Stimulated activated CD4-positive, alpha-beta T cell treated with anti-CD3 and anti-CD28 coated beads, Interleukin-1b, Interleukin-23, amount 100 ng/mL, for 24 hours (primary cell): ENCODE measurements at regions not wholly inside any gene's neighbourhood (a gene's known extent, or its start where the extent isn't known, plus 50 kb on each side); places are given as distances from the start of the nearest gene placed in this dataset.
"Not testable (repeated sequence)": the region's sequence is repeated elsewhere in the genome, so short reads cannot be mapped to it uniquely, and the experiment has no call there.

ENCODE experiments used
- DNase-seq, 4 experiments: peaks; one replicate each; pipeline ENCODE4 v3.0.0-alpha.2; 2020; ENCODE audit warnings: low read depth in 4 of 4, low spot score in 1 of 4

DNA sequence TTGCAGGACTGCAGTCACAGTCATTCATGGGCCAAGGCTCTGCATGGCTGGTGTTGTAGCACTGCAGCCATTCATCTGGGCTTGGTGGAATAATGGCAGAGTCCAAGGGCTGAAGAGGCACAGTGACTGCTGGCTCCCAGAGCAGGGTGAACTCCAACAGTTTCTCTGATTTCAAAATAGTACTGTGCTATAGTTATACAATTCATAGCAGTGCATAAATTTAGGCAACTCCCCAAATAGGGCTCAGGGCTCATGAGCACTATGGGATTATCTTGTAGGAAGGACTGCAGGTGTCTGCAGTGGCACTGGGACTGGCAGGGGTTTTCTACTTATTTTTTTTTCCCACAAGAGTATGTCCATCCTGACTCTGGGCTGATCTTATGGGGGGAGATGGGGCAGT is 642.5 kb upstream of the SGCD start:
- DNase-seq, result no peak

GRCh38 chr5:155686131-155686530 is 640.8 kb upstream of the SGCD start:
- DNase-seq, result no peak

- no peak for DNase-seq
Measured at GRCh38 chr5:155689406-155689805, 637.6 kb upstream of the SGCD start.

- no peak for DNase-seq
Measured at GRCh38 chr5:155696362-155696761, 630.6 kb upstream of the SGCD start.

DNA sequence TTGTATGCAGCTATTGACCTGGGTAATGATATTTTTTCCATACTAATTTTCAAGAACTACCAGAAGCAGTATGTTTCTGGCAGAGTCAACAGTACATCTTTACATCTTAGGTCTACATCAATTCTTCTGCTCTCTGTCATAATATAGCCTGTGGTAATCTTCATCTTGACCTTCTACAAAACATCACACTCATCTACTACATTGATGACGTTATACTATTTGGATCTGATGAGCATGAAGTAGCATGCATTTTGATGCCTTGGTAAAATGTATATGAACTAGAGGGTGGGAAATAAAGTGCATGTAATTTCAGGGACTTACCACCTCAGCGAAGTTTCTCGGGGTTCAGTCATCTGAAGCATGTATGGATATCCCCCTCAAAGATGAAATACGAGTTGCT is 629.7 kb upstream of the SGCD start:
- no peak for DNase-seq

DNA sequence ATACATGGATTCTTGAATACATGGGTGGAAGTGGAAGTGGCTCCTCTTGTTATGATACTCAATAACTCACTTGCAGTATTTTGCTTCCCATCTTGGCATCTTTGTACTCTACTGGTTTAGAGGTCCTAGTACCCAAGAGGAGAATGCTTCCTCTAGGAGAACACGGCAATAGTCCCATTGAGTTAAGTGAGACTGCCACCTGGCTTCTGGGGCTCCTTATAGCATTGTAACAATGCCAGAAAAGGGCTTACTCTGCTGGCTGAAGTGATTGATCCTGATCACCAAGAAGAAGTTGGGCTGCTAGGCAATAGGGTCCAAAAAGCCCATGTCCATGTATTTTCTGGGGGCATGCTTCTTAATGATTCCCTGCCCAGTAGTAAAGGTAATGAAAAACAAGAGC is 627.6 kb upstream of the SGCD start:
- no peak for DNase-seq

DNA sequence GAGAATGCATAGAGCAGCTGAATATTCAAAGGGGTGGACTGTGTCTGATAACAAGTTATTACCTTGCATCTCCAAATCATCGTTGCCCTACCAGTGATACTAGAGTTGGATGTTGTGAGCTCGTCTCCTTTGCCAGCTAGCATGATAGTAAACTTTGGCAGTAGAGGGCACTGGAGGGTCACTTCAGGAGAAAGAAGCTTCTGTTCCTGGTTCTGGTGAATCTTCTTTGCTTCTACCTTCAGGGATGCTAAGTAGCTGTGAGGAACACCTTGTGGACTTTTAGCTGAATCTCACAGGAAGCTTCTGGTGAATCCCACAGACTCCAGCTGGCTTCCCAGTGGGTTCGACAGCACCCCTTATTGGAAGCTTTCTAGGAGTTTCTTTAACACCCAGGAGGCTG is 626.6 kb upstream of the SGCD start:
- DNase-seq, result no peak

DNA sequence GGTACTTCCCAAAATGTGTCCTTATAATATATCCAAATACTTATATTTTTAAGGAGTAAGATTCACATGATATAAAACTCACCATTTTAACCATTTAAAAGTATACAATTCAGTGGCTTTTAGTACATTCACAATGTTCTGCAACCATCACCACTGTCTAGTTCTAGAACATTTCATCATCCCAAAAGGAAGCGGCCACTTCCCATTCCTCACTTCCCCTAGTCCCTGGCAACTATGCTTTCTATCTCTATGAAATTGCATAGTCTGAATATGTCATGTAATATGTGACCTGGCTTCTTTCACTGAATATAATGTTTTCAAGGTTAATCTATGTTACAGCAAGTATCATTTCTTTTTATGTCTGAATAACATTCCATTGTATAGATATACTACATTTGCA is 615.1 kb upstream of the SGCD start:
- no peak for DNase-seq

DNA sequence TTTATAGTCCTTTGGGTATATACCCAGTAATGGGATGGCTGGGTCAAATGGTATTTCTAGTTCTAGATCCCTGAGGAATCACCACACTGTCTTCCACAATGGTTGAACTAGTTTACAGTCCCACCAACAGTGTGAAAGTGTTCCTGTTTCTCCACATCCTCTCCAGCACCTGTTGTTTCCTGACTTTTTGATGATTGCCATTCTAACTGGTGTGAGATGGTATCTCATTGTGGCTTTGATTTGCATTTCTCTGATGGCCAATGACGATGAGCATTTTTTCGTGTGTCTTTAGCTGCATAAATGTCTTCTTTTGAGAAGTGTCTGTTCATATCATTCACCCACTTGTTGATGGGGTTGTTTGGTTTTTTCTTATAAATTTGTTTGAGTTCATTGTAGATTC is 612.5 kb upstream of the SGCD start:
- DNase-seq, result not testable (repeated sequence)

DNA sequence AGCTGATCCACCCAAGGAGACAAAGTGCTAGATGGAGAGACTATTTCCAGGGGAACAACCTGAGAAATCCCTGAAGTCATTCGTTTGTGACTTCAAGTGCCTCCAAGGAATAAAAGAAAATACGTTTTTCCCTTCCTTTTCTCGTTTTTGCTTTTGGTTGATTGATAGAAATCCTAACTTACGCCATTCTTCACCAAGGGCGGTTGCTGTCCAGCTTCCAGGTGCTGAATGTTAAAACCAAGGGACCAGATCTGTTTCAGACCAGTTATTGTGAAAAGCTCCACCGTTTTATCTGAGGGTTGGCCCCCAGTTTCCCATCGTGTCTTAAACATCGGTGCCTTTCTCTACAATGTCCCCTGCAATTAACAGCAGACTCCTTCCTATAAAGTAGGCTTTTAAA is 600.7 kb upstream of the SGCD start:
- DNase-seq, result no peak

DNA sequence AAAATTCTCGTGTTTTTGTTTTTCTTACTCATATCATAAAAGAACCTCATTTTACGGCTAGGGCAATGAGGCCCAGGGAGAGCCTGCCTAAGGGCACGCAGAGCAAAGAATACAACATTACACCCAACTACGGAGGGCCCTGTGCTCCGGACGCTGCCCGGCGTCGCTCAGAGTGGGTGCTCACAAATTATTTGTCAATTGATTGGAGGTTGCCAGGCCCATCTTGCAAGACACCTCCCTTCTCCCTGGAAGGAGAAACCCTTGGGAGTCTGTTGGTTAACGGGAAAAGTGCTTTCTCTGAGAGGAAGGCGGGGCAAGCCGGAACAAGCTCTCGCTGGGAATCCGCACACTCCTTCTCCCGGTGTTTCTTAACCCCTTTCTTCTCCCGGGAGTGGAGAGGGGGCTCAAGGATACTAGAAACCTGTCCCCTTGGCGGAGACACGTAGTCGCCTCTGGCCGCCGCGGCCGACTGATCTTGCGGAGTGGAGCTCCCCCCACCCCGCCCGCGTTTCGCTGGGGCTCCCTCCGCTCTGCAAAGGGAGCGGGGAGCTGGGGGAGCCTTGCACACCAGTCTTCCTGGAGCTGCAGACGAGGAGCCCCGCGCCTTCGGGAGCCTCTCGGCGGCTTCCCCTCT is 599.3 kb upstream of the SGCD start:
- no peak for DNase-seq

GRCh38 chr5:155728146-155728856 is 598.7 kb upstream of the SGCD start:
- no peak for DNase-seq

DNA sequence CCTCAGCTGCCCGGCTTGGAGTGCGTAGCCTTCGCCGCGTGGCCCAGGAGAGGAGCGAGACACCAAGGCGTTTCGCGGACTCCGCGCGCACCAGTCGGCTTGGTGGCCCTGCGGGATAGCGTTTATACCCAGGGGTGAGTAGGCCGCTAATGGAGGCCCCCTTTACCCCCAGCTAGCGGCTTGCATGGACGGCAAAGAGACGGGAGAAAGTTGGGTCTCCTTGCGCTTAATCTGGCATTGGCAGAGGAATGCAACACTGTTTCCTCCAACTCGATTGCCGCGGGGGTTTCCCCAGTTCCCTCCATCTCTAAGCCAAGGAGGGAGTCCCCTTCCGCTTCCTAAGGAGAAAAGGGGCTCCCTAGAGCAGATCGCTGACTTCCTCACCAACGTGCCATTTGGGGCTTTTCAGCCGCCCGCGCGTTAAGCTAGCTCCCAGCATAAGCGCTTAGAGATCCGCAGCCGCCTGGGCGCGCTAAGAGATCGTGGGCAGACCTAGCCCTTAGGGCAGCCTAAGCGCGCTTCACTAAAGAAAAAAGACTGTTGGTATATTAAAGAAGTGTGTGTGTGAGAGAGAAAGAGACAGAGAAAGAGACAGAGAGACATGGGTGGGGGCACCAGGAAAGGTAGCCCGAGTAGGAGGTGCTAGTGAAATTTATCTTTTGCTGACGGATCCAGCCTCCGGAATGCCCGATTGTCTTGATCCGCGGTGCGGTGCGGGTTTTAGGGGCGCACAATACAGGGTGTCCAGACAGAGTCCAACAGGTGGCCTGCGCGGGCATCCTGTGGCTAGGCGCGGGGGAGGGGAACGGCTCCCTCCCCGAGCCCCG is 597.9 kb upstream of the SGCD start:
- DNase-seq, result no peak

GRCh38 chr5:155729684-155730059 is 597.3 kb upstream of the SGCD start:
- DNase-seq, result no peak

- no peak for DNase-seq
Measured at GRCh38 chr5:155732587-155733376, 594.2 kb upstream of the SGCD start.

- no peak for DNase-seq
Measured at GRCh38 chr5:155733935-155734334, 593.0 kb upstream of the SGCD start.

GRCh38 chr5:155735388-155735787 is 591.6 kb upstream of the SGCD start:
- DNase-seq, result no peak

- no peak for DNase-seq
Measured at GRCh38 chr5:155738616-155739015, 588.3 kb upstream of the SGCD start.

DNA sequence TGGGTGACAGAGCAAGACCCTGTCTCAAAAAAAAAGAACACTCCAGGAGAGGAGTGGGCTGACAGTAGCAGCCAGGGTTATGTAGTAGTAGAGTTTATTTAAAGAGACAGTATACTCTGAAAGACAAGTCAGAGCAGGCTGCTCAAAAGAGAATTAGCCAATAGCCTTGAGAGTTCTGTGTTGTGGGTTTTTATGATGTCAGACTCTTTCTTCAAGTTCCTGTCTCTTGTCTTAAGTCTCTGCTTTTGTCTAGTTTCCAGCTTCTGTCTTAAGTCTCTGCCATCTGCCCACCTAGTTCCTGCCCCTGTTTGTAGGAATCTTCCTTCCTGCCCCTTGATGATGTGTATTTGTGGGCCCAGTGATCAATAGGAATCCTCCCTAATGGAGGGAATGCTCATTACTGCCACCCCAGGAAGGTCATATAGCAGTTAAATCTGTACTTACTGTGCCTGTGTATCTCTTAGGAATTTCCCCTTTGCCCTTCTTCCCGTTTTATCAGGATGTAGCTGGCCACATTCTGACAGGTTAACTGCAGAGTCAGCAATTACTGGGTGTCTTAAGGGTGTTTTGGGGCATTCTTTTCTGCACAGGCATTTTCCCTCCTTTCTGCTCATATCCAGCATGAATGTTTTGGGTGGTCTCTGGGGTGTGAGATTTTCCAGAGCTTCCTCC is 580.5 kb upstream of the SGCD start:
- DNase-seq, result no peak

DNA sequence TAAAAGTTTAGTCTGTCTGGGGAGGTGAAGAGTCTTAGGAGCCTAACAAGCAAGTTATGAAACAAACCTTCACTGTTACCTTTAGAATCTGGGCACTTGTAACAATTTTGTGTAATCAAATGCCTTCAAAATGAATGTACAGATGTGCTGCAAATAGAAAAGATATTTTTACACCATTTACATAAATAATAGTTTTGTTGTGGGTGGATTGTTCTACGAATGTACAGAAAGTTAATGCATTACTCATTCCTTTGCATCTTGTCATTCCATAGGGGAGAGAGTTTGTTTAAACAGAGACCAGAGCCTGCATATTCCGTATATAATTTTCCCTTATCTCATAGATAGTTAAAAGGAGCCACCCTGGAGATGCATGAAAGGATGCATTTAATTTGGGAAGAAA is 576.9 kb upstream of the SGCD start:
- DNase-seq, result no peak

- DNase-seq, result no peak
Measured at GRCh38 chr5:155750571-155750970, 576.4 kb upstream of the SGCD start.
